SK-N-SH (cell line): ENCODE measurements at regions not wholly inside any gene's neighbourhood (a gene's known extent, or its start where the extent isn't known, plus 50 kb on each side); places are given as distances from the start of the nearest gene placed in this dataset.

Source experiments
- CTCF ChIP-seq: fragments of 200-600 bp; sonication (generic); IDR thresholded peaks from 2 replicates; pipeline ENCODE4 v1.6.1; 2017; ENCODE audit warnings: antibody characterized with exemption, mild to moderate bottlenecking, moderate library complexity
- EP300 ChIP-seq, 2 experiments: IDR thresholded peaks; 2 replicates each; pipeline versions ENCODE4 v1.4.0 to v1.6.1; 2012; ENCODE audit warnings: borderline replicate concordance in 1 of 2, low read depth in 1 of 2, low read length in 1 of 2
- MAX ChIP-seq: IDR thresholded peaks from 2 replicates; pipeline ENCODE4 v1.4.0; 2012; ENCODE audit warnings: low read depth
- PBX3 ChIP-seq: IDR thresholded peaks from 2 replicates; pipeline ENCODE4; 2012
- POLR2AphosphoS5 ChIP-seq: IDR thresholded peaks from 2 replicates; pipeline ENCODE4 v1.6.1; 2012; ENCODE audit warnings: low read depth, low read length
- RFX5 ChIP-seq: IDR thresholded peaks from 2 replicates; pipeline ENCODE4 v1.6.1; 2012; ENCODE audit warnings: mild to moderate bottlenecking, improper control_type of control experiment, low read length
- SMC3 ChIP-seq: IDR thresholded peaks from 2 replicates; pipeline ENCODE4 v1.6.1; 2012; ENCODE audit warnings: low read depth, low read length, improper control_type of control experiment
- TAF1 ChIP-seq: IDR thresholded peaks from 2 replicates; pipeline ENCODE4 v1.6.1; 2012; ENCODE audit warnings: low read depth, mild to moderate bottlenecking, low read length, moderate library complexity, borderline replicate concordance
- TEAD4 ChIP-seq: IDR thresholded peaks from 2 replicates; pipeline ENCODE4 v1.4.0; 2012; ENCODE audit warnings: mild to moderate bottlenecking, borderline replicate concordance; ENCODE audit not compliant: insufficient read depth

GRCh38 chr10:36464291-36464690 lies 661.1 kb upstream of the ANKRD30A start:
- TF ChIP-seq CTCF, result no peak
- TF ChIP-seq RFX5, result no peak
- TF ChIP-seq EP300 (IDR thresholded peaks at IDR 0.05; ENCODE audit: borderline replicate concordance in 1 of 2, low read depth in 1 of 2, low read length in 1 of 2), result no peak
- no peak for TF ChIP-seq PBX3
- TF ChIP-seq TAF1, result no peak
- no peak for TF ChIP-seq SMC3
- no peak for TF ChIP-seq TEAD4
- TF ChIP-seq POLR2AphosphoS5, result no peak
- no peak for TF ChIP-seq MAX
